ENCODE measurements at regions not wholly inside any gene's neighbourhood (a gene's known extent, or its start where the extent isn't known, plus 50 kb on each side); places are given as distances from the start of the nearest gene placed in this dataset.

DNA sequence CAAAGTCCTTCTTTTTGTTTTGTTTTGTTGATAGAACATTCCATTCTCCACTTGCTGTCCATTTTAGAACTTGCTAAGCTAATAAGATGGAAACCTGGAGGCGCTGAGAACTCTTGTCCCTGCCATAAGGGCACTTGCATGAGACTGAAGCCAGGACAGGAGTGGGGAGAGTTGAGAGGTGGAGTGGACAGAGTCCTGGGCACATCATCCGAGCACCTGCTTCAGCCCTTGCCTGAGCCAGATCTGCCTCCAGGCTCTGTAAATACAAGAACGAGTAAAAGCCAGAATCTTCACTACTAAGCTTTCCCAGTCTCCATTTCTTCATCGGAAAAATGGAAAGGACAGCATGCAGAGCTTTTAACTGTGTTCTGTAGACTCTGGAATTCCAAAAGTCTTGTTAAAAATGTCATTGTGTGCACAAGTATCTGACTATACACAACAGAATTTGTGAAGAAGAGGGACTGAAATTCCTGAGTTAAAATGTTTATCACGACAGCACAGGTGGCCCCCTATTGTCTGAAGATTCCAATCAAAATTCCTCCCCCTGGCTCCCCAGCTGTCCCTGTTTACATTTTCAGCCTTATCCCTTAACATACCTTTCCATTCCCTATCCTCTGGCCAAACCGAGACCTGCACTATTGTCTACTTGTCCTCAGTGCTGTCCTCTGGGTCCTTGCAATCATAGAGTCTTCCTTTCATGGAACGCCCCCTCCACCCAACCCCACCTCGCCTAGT lies 498.2 kb upstream of the TNP1 start:
- Mint-ChIP-seq H3K27ac (ENCODE audit: unreplicated experiment) (no peak overlapping the region), H3K27me3 (ENCODE audit: unreplicated experiment) (peaks cover 1% of the 10 kb centered on the region), H3K4me1 (ENCODE audit: unreplicated experiment) (peaks cover 20% of the 10 kb centered on the region), H3K36me3 (ENCODE audit: low read depth, unreplicated experiment) (peaks cover 3% of the 10 kb centered on the region), H3K4me3 (ENCODE audit: unreplicated experiment) (no peak overlapping the region), H3K9me3 (ENCODE audit: unreplicated experiment) (no peaks in the 10 kb centered on the region)
- DNase-seq (ENCODE audit: low spot score), result no peak
- TF ChIP-seq CTCF (IDR thresholded peaks at IDR 0.05; ENCODE audit: unreplicated experiment), result no peak

DNA sequence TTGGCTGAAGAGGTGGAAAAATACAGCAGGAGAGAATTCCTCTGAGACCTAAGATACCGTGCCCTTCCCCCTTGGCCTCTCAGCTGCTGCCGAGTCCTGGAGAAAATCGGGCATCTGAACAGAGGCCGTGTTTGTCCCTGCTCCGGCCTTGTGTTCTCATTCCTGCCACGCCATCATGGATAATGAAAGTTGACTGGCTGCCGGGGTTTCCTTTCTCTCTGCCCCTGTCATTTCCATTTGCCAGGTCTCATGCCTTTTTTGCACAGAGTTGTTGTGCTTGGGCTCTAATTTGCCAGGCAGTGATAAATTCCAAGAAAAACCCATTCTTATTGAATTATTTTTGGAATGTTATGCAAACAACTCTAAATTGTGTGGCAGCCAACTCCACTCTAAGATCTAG lies 496.9 kb upstream of the TNP1 start:
- H3K27ac Mint-ChIP-seq (ENCODE audit: unreplicated experiment), result no peak overlapping the region
- H3K36me3 Mint-ChIP-seq (ENCODE audit: low read depth, unreplicated experiment), result peaks cover 3% of the 10 kb centered on the region
- H3K4me3 Mint-ChIP-seq (ENCODE audit: unreplicated experiment), result no peak overlapping the region
- DNase-seq (ENCODE audit: low spot score), result no peak
- H3K27me3 Mint-ChIP-seq (ENCODE audit: unreplicated experiment), result peaks cover 4% of the 10 kb centered on the region
- H3K4me1 Mint-ChIP-seq (ENCODE audit: unreplicated experiment), result peaks cover 20% of the 10 kb centered on the region
- TF ChIP-seq CTCF (IDR thresholded peaks at IDR 0.05; ENCODE audit: unreplicated experiment), result no peak
- H3K9me3 Mint-ChIP-seq (ENCODE audit: unreplicated experiment), result no peaks in the 10 kb centered on the region

GRCh38 chr2:217356142-217356541 lies 496.3 kb upstream of the TNP1 start:
- no peak for DNase-seq (ENCODE audit: low spot score)
- Mint-ChIP-seq H3K36me3 (ENCODE audit: low read depth, unreplicated experiment) (peaks cover 3% of the 10 kb centered on the region), H3K9me3 (ENCODE audit: unreplicated experiment) (no peaks in the 10 kb centered on the region), H3K4me1 (ENCODE audit: unreplicated experiment) (peaks cover 20% of the 10 kb centered on the region), H3K27me3 (ENCODE audit: unreplicated experiment) (peaks cover 4% of the 10 kb centered on the region), H3K27ac (ENCODE audit: unreplicated experiment) (no peak overlapping the region), H3K4me3 (ENCODE audit: unreplicated experiment) (no peak overlapping the region)
- TF ChIP-seq CTCF (IDR thresholded peaks at IDR 0.05; ENCODE audit: unreplicated experiment), result no peak

DNA sequence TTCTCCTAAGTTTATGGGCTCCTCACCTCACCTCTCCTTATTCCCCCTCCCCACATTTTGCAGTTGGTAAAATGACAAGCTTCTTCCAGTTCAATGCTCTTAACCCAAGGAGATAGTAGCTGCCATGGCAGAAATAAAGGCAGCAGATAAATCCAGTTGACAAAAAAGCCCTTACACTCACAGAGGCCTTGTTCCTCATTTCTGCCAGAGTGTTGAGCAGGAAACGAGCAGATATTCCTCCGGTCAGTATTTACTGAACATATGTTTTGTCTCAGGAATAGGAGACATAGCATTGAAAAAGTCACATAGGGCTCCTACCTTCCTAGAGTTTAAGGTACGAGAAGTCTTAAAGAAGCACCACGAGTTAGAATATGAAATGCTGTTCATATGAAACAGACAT lies 493.7 kb upstream of the TNP1 start:
- DNase-seq (ENCODE audit: low spot score), result no peak

More for the DNA sequence above, 493.7 kb upstream of the TNP1 start:
- no peak for TF ChIP-seq CTCF (IDR thresholded peaks at IDR 0.05; ENCODE audit: unreplicated experiment)
- Mint-ChIP-seq H3K9me3 (ENCODE audit: unreplicated experiment) (no peaks in the 10 kb centered on the region), H3K4me3 (ENCODE audit: unreplicated experiment) (no peak overlapping the region), H3K4me1 (ENCODE audit: unreplicated experiment) (peaks cover 11% of the 10 kb centered on the region), H3K27me3 (ENCODE audit: unreplicated experiment) (peaks cover 4% of the 10 kb centered on the region), H3K36me3 (ENCODE audit: low read depth, unreplicated experiment) (peaks cover 3% of the 10 kb centered on the region), H3K27ac (ENCODE audit: unreplicated experiment) (no peak overlapping the region)
